ENCODE measurements at regions not wholly inside any gene's neighbourhood (a gene's known extent, or its start where the extent isn't known, plus 50 kb on each side); places are given as distances from the start of the nearest gene placed in this dataset.

GRCh38 chr20:48261398-48261910 lies 476.2 kb upstream of the SULF2 start:
- DNase-seq = no peak

GRCh38 chr20:48260129-48260756 lies 475.0 kb upstream of the SULF2 start:
- DNase-seq = no peak

GRCh38 chr20:48259456-48259855 lies 474.2 kb upstream of the SULF2 start:
- no peak for DNase-seq

GRCh38 chr20:48257833-48258232 lies 472.6 kb upstream of the SULF2 start:
- no peak for DNase-seq

- no peak for DNase-seq
These were observed 462.7 kb upstream of the SULF2 start for GRCh38 chr20:48247961-48248360.

- no peak for DNase-seq
These were observed 460.9 kb upstream of the SULF2 start for GRCh38 chr20:48246061-48246790.

- no peak for DNase-seq
These were observed 457.3 kb upstream of the SULF2 start for GRCh38 chr20:48242623-48243022.

- no peak for DNase-seq
These were observed 456.2 kb upstream of the SULF2 start for GRCh38 chr20:48241482-48241881.

- no peak for DNase-seq
These were observed 453.5 kb upstream of the SULF2 start for GRCh38 chr20:48238781-48239180.

GRCh38 chr20:48238326-48238725 lies 453.0 kb upstream of the SULF2 start:
- DNase-seq = no peak

- no peak for DNase-seq
These were observed 451.0 kb upstream of the SULF2 start for GRCh38 chr20:48236000-48236970.

- no peak for DNase-seq
These were observed 449.7 kb upstream of the SULF2 start for GRCh38 chr20:48234951-48235350.

GRCh38 chr20:48231253-48231930 lies 446.1 kb upstream of the SULF2 start:
- DNase-seq = no peak

GRCh38 chr20:48230216-48230615 lies 444.9 kb upstream of the SULF2 start:
- no peak for DNase-seq

- no peak for DNase-seq
These were observed 442.1 kb upstream of the SULF2 start for GRCh38 chr20:48227381-48227780.

GRCh38 chr20:48226642-48227041 lies 441.4 kb upstream of the SULF2 start:
- no peak for DNase-seq

GRCh38 chr20:48224533-48225050 lies 439.3 kb upstream of the SULF2 start:
- no peak for DNase-seq

- no peak for DNase-seq
These were observed 438.4 kb upstream of the SULF2 start for GRCh38 chr20:48223715-48224114.

GRCh38 chr20:48222595-48223180 lies 437.4 kb upstream of the SULF2 start:
- no peak for DNase-seq

- no peak for DNase-seq
These were observed 434.9 kb upstream of the SULF2 start for GRCh38 chr20:48220033-48220633.

- DNase-seq = no peak
These were observed 434.0 kb upstream of the SULF2 start for GRCh38 chr20:48219306-48219705.

- no peak for DNase-seq
These were observed 431.9 kb upstream of the SULF2 start for GRCh38 chr20:48217190-48217589.
